B cell (primary cell): ENCODE measurements at regions not wholly inside any gene's neighbourhood (a gene's known extent, or its start where the extent isn't known, plus 50 kb on each side); places are given as distances from the start of the nearest gene placed in this dataset.

Source experiments
- EZH2 ChIP-seq: IDR thresholded peaks from 2 replicates; pipeline ENCODE4 v1.6.1; 2012; ENCODE audit warnings: borderline replicate concordance, low read depth, mild to moderate bottlenecking, moderate library complexity, low read length; ENCODE audit not compliant: insufficient read depth, poor library complexity, severe bottlenecking
- TF ChIP-seq, protein P1 (sequence below): fragments of 200-600 bp; IDR thresholded peaks from one replicate; pipeline ENCODE4 v1.8.0; 2022; ENCODE audit warnings: antibody characterized with exemption, mild to moderate bottlenecking

DNA sequence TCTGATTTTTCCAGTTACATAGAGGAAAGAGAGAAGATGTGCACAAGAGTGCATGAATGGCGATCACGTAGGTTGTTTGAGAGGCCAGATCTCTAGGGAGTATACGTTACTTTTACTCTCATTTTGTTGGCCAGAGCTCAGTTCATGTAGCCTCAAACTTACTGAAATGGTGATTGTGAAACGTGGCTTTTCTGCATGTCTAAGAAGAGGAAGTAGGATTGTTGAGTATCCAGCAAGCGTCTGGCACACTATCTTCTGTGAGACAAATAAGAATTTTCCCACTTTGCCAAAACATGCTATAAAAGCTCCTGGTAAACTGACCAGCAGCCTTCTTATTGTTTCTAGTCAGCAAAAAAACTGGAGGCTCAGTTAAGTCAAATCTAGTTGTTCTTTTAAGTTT, 264.5 kb upstream of the EMCN start:
- TF ChIP-seq, protein P1, sequence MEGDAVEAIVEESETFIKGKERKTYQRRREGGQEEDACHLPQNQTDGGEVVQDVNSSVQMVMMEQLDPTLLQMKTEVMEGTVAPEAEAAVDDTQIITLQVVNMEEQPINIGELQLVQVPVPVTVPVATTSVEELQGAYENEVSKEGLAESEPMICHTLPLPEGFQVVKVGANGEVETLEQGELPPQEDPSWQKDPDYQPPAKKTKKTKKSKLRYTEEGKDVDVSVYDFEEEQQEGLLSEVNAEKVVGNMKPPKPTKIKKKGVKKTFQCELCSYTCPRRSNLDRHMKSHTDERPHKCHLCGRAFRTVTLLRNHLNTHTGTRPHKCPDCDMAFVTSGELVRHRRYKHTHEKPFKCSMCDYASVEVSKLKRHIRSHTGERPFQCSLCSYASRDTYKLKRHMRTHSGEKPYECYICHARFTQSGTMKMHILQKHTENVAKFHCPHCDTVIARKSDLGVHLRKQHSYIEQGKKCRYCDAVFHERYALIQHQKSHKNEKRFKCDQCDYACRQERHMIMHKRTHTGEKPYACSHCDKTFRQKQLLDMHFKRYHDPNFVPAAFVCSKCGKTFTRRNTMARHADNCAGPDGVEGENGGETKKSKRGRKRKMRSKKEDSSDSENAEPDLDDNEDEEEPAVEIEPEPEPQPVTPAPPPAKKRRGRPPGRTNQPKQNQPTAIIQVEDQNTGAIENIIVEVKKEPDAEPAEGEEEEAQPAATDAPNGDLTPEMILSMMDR, result no peak
- no peak for TF ChIP-seq EZH2
